GM23338 (cell line): ENCODE measurements at regions not wholly inside any gene's neighbourhood (a gene's known extent, or its start where the extent isn't known, plus 50 kb on each side); places are given as distances from the start of the nearest gene placed in this dataset.

ENCODE experiments used
- ATAC-seq: fragments of 200-7000 bp; cut with Tn5 transposase; 3 replicates; pipeline ENCODE4 v1.9.1; 2020
- DNase-seq: peaks from one replicate; pipeline ENCODE4 v3.0.0-alpha.2; 2015; ENCODE audit warnings: low spot score
- H2AFZ ChIP-seq: fragments of 200-600 bp; sonication (generic); 2 replicates; pipeline ENCODE4 v1.8.0; 2016; ENCODE audit warnings: antibody characterized with exemption, mild to moderate bottlenecking, moderate library complexity
- H3F3A ChIP-seq: fragments of 200-600 bp; sonication (generic); replicated peaks from 2 replicates; pipeline ENCODE4 v1.8.0; 2017; ENCODE audit warnings: antibody characterized with exemption, mixed run types, low read depth
- H3K27ac ChIP-seq: fragments of 200-600 bp; sonication (generic); 2 replicates; pipeline ENCODE4 v1.6.1; 2016; ENCODE audit warnings: low read depth
- H3K27me3 ChIP-seq: fragments of 200-600 bp; sonication (generic); 2 replicates; pipeline ENCODE4 v1.8.0; 2016; ENCODE audit warnings: mild to moderate bottlenecking, mixed run types, moderate library complexity; ENCODE audit not compliant: insufficient read depth
- H3K36me3 ChIP-seq: fragments of 200-600 bp; sonication (generic); 2 replicates; pipeline ENCODE4 v1.8.0; 2016; ENCODE audit warnings: mild to moderate bottlenecking; ENCODE audit not compliant: insufficient read depth
- H3K4me1 ChIP-seq: fragments of 200-600 bp; sonication (generic); 2 replicates; pipeline ENCODE4 v1.8.0; 2016; ENCODE audit warnings: mild to moderate bottlenecking, moderate library complexity; ENCODE audit not compliant: insufficient read depth
- H3K4me2 ChIP-seq: fragments of 200-600 bp; sonication (generic); 2 replicates; pipeline ENCODE4 v1.7.1; 2017; ENCODE audit warnings: mixed run types
- H3K4me3 ChIP-seq: fragments of 200-600 bp; sonication (generic); 2 replicates; pipeline ENCODE4 v1.6.1; 2016; ENCODE audit warnings: mixed run types
- H3K79me2 ChIP-seq: fragments of 200-600 bp; sonication (generic); replicated peaks from 2 replicates; pipeline ENCODE4 v1.8.0; 2017; ENCODE audit warnings: mild to moderate bottlenecking; ENCODE audit not compliant: insufficient read depth
- H3K9me2 ChIP-seq: fragments of 200-600 bp; sonication (generic); 2 replicates; pipeline ENCODE4 v1.8.0; 2017; ENCODE audit not compliant: insufficient read depth
- H4K20me1 ChIP-seq: fragments of 200-600 bp; sonication (generic); replicated peaks from 2 replicates; pipeline ENCODE4 v1.8.0; 2017; ENCODE audit warnings: mild to moderate bottlenecking; ENCODE audit not compliant: insufficient read depth
- H3K27ac Mint-ChIP-seq: 2 replicates; pipeline ENCODE4 v1.8.0; 2020; ENCODE audit warnings: inconsistent platforms, mild to moderate bottlenecking, moderate library complexity, mixed read lengths
- H3K27me3 Mint-ChIP-seq: 3 replicates; pipeline ENCODE4 v1.8.0; 2022; ENCODE audit warnings: low read depth, mild to moderate bottlenecking, moderate library complexity, mixed read lengths, inconsistent platforms; ENCODE audit not compliant: insufficient read depth, poor library complexity
- H3K36me3 Mint-ChIP-seq: 3 replicates; pipeline ENCODE4 v1.8.0; 2021; ENCODE audit warnings: low read depth, mild to moderate bottlenecking, inconsistent platforms, moderate library complexity, mixed read lengths
- H3K4me1 Mint-ChIP-seq: 3 replicates; pipeline ENCODE4 v1.8.0; 2020; ENCODE audit warnings: mild to moderate bottlenecking, inconsistent platforms, mixed read lengths
- H3K4me3 Mint-ChIP-seq: 3 replicates; pipeline ENCODE4 v1.8.0; 2021; ENCODE audit warnings: moderate library complexity, mild to moderate bottlenecking, inconsistent platforms, mixed read lengths
- H3K9me3 Mint-ChIP-seq: 3 replicates; pipeline ENCODE4 v1.8.0; 2020; ENCODE audit warnings: moderate library complexity, mild to moderate bottlenecking, inconsistent platforms, mixed read lengths
- CREB1 ChIP-seq: fragments of 250-450 bp; sonication (Bioruptor Pico); IDR thresholded peaks from 2 replicates; pipeline ENCODE4 v1.5.0; 2020; ENCODE audit warnings: low read depth, mild to moderate bottlenecking, moderate library complexity
- EZH2 ChIP-seq: fragments of 200-600 bp; sonication (generic); IDR thresholded peaks from one replicate; pipeline ENCODE4 v1.8.0; 2017; ENCODE audit warnings: antibody characterized with exemption, mild to moderate bottlenecking, low read depth; ENCODE audit not compliant: unreplicated experiment
- JUNB ChIP-seq: IDR thresholded peaks from one replicate; pipeline ENCODE4 v1.6.1; 2016; ENCODE audit warnings: antibody characterized with exemption; ENCODE audit not compliant: unreplicated experiment
- NANOG ChIP-seq: IDR thresholded peaks from 2 replicates; pipeline ENCODE4 v1.6.1; 2016; ENCODE audit warnings: antibody characterized with exemption, borderline replicate concordance
- POLR2AphosphoS5 ChIP-seq: IDR thresholded peaks from 2 replicates; pipeline ENCODE4 v1.6.1; 2016; ENCODE audit warnings: antibody characterized with exemption, low read depth
- STAT1 ChIP-seq: IDR thresholded peaks from one replicate; pipeline ENCODE4 v1.6.1; 2016; ENCODE audit warnings: antibody characterized with exemption; ENCODE audit not compliant: unreplicated experiment
- ZNF331 ChIP-seq: fragments of 250-450 bp; sonication (Bioruptor Pico); IDR thresholded peaks from 2 replicates; pipeline ENCODE4 v1.5.0; 2020; ENCODE audit warnings: low read depth, mild to moderate bottlenecking, moderate library complexity
- TF ChIP-seq, protein P1 (sequence below): IDR thresholded peaks from 2 replicates; pipeline ENCODE4 v1.6.1; 2016; ENCODE audit warnings: antibody characterized with exemption
- TF ChIP-seq, protein P2 (sequence below): fragments of 250-450 bp; sonication (Bioruptor Pico); IDR thresholded peaks from 2 replicates; pipeline ENCODE4 v1.5.0; 2020; ENCODE audit warnings: mild to moderate bottlenecking, moderate library complexity
- TF ChIP-seq, protein P3 (sequence below): IDR thresholded peaks from one replicate; pipeline ENCODE4 v1.6.1; 2018; ENCODE audit warnings: antibody characterized with exemption; ENCODE audit not compliant: unreplicated experiment
- TF ChIP-seq, protein P4 (sequence below), 2 experiments: fragments of 200-600 bp in 1 of 2; sonication (generic) in 1 of 2; conservative IDR thresholded peaks; 2 replicates each; pipeline versions ENCODE4 v1.5.1 to v1.6.1; 2016 to 2017; ENCODE audit warnings: antibody characterized with exemption in 2 of 2, low read depth in 2 of 2, mild to moderate bottlenecking in 2 of 2, moderate library complexity in 1 of 2

DNA sequence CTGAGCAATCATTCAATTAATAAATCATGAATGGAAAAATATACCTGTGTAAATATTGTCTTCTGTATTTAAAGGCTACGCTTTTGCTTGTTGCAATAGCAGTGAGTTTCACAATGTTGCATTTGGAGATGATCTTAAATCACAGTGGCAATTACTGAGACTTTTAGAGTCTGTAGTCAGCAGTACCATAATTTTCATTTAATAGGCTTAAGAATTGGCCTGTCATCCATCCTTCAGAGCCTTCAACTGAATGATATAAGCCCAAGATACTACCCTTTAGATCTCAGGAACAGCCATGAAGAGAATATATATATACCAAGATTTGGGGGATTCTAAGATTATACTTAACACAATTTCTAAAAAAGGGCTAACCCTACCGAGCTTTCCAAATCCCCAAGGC, 458.1 kb downstream of the GBE1 start:
- Histone ChIP-seq H3K27me3 (no peaks in the 10 kb centered on the region), H3K27ac (no peak overlapping the region), H3K9me2 (no peaks in the 10 kb centered on the region), H3K4me3 (no peak overlapping the region), H3K36me3 (no peaks in the 10 kb centered on the region), H3F3A (no peaks in the 10 kb centered on the region), H3K4me1 (no peaks in the 10 kb centered on the region), H2AFZ (no peak overlapping the region), H3K4me2 (no peak overlapping the region), H3K79me2 (no peaks in the 10 kb centered on the region), H4K20me1 (no peaks in the 10 kb centered on the region)
- no peaks in the 10 kb centered on the region for H3K4me1 Mint-ChIP-seq
- ATAC-seq (no peak), DNase-seq (no peak)
- H3K4me3 Mint-ChIP-seq: no peak overlapping the region
- no peaks in the 10 kb centered on the region for H3K9me3 Mint-ChIP-seq
- H3K36me3 Mint-ChIP-seq: no peaks in the 10 kb centered on the region
- TF ChIP-seq STAT1 (no peak), ZNF331 (CRISPR knock-in tag) (no peak), POLR2AphosphoS5 (no peak), CREB1 (no peak), NANOG (no peak), JUNB (no peak), EZH2 (no peak)
- TF ChIP-seq, protein P1, sequence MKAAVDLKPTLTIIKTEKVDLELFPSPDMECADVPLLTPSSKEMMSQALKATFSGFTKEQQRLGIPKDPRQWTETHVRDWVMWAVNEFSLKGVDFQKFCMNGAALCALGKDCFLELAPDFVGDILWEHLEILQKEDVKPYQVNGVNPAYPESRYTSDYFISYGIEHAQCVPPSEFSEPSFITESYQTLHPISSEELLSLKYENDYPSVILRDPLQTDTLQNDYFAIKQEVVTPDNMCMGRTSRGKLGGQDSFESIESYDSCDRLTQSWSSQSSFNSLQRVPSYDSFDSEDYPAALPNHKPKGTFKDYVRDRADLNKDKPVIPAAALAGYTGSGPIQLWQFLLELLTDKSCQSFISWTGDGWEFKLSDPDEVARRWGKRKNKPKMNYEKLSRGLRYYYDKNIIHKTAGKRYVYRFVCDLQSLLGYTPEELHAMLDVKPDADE: no peak
- TF ChIP-seq, protein P2, sequence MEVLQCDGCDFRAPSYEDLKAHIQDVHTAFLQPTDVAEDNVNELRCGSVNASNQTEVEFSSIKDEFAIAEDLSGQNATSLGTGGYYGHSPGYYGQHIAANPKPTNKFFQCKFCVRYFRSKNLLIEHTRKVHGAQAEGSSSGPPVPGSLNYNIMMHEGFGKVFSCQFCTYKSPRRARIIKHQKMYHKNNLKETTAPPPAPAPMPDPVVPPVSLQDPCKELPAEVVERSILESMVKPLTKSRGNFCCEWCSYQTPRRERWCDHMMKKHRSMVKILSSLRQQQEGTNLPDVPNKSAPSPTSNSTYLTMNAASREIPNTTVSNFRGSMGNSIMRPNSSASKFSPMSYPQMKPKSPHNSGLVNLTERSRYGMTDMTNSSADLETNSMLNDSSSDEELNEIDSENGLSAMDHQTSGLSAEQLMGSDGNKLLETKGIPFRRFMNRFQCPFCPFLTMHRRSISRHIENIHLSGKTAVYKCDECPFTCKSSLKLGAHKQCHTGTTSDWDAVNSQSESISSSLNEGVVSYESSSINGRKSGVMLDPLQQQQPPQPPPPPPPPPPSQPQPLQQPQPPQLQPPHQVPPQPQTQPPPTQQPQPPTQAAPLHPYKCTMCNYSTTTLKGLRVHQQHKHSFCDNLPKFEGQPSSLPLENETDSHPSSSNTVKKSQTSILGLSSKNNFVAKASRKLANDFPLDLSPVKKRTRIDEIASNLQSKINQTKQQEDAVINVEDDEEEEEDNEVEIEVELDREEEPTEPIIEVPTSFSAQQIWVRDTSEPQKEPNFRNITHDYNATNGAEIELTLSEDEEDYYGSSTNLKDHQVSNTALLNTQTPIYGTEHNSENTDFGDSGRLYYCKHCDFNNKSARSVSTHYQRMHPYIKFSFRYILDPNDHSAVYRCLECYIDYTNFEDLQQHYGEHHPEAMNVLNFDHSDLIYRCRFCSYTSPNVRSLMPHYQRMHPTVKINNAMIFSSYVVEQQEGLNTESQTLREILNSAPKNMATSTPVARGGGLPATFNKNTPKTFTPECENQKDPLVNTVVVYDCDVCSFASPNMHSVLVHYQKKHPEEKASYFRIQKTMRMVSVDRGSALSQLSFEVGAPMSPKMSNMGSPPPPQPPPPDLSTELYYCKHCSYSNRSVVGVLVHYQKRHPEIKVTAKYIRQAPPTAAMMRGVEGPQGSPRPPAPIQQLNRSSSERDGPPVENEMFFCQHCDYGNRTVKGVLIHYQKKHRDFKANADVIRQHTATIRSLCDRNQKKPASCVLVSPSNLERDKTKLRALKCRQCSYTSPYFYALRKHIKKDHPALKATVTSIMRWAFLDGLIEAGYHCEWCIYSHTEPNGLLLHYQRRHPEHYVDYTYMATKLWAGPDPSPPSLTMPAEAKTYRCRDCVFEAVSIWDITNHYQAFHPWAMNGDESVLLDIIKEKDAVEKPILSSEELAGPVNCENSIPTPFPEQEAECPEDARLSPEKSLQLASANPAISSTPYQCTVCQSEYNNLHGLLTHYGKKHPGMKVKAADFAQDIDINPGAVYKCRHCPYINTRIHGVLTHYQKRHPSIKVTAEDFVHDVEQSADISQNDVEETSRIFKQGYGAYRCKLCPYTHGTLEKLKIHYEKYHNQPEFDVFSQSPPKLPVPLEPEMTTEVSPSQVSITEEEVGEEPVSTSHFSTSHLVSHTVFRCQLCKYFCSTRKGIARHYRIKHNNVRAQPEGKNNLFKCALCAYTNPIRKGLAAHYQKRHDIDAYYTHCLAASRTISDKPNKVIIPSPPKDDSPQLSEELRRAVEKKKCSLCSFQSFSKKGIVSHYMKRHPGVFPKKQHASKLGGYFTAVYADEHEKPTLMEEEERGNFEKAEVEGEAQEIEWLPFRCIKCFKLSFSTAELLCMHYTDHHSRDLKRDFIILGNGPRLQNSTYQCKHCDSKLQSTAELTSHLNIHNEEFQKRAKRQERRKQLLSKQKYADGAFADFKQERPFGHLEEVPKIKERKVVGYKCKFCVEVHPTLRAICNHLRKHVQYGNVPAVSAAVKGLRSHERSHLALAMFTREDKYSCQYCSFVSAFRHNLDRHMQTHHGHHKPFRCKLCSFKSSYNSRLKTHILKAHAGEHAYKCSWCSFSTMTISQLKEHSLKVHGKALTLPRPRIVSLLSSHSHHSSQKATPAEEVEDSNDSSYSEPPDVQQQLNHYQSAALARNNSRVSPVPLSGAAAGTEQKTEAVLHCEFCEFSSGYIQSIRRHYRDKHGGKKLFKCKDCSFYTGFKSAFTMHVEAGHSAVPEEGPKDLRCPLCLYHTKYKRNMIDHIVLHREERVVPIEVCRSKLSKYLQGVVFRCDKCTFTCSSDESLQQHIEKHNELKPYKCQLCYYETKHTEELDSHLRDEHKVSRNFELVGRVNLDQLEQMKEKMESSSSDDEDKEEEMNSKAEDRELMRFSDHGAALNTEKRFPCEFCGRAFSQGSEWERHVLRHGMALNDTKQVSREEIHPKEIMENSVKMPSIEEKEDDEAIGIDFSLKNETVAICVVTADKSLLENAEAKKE (CRISPR knock-in tag): no peak
- TF ChIP-seq, protein P3, sequence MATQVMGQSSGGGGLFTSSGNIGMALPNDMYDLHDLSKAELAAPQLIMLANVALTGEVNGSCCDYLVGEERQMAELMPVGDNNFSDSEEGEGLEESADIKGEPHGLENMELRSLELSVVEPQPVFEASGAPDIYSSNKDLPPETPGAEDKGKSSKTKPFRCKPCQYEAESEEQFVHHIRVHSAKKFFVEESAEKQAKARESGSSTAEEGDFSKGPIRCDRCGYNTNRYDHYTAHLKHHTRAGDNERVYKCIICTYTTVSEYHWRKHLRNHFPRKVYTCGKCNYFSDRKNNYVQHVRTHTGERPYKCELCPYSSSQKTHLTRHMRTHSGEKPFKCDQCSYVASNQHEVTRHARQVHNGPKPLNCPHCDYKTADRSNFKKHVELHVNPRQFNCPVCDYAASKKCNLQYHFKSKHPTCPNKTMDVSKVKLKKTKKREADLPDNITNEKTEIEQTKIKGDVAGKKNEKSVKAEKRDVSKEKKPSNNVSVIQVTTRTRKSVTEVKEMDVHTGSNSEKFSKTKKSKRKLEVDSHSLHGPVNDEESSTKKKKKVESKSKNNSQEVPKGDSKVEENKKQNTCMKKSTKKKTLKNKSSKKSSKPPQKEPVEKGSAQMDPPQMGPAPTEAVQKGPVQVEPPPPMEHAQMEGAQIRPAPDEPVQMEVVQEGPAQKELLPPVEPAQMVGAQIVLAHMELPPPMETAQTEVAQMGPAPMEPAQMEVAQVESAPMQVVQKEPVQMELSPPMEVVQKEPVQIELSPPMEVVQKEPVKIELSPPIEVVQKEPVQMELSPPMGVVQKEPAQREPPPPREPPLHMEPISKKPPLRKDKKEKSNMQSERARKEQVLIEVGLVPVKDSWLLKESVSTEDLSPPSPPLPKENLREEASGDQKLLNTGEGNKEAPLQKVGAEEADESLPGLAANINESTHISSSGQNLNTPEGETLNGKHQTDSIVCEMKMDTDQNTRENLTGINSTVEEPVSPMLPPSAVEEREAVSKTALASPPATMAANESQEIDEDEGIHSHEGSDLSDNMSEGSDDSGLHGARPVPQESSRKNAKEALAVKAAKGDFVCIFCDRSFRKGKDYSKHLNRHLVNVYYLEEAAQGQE: no peak
- TF ChIP-seq, protein P4, sequence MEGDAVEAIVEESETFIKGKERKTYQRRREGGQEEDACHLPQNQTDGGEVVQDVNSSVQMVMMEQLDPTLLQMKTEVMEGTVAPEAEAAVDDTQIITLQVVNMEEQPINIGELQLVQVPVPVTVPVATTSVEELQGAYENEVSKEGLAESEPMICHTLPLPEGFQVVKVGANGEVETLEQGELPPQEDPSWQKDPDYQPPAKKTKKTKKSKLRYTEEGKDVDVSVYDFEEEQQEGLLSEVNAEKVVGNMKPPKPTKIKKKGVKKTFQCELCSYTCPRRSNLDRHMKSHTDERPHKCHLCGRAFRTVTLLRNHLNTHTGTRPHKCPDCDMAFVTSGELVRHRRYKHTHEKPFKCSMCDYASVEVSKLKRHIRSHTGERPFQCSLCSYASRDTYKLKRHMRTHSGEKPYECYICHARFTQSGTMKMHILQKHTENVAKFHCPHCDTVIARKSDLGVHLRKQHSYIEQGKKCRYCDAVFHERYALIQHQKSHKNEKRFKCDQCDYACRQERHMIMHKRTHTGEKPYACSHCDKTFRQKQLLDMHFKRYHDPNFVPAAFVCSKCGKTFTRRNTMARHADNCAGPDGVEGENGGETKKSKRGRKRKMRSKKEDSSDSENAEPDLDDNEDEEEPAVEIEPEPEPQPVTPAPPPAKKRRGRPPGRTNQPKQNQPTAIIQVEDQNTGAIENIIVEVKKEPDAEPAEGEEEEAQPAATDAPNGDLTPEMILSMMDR (conservative IDR thresholded peaks at IDR 0.05; ENCODE audit: low read depth in 2 of 2): no peak
- H3K27ac Mint-ChIP-seq: no peak overlapping the region
- no peaks in the 10 kb centered on the region for H3K27me3 Mint-ChIP-seq
